Suprapubic skin (tissue), 4 donors: ENCODE measurements at regions not wholly inside any gene's neighbourhood (a gene's known extent, or its start where the extent isn't known, plus 50 kb on each side); places are given as distances from the start of the nearest gene placed in this dataset.

ENCODE experiments used
- DNase-seq, 2 donors: peaks; one replicate each; pipeline ENCODE4 v3.0.0-alpha.2; 2019; ENCODE audit warnings: low spot score in 2 of 2
- H3K27ac ChIP-seq: fragments of 200-600 bp; sonication (generic); one replicate; pipeline ENCODE4 v1.5.1; 2019
- H3K27me3 ChIP-seq: fragments of 200-600 bp; sonication (generic); one replicate; pipeline ENCODE4 v1.5.1; 2019
- H3K36me3 ChIP-seq: fragments of 200-600 bp; sonication (generic); one replicate; pipeline ENCODE4 v1.5.1; 2019
- H3K4me1 ChIP-seq: fragments of 200-600 bp; sonication (generic); one replicate; pipeline ENCODE4 v1.5.1; 2019
- H3K4me3 ChIP-seq: fragments of 200-600 bp; sonication (generic); one replicate; pipeline ENCODE4 v1.5.1; 2019; ENCODE audit warnings: mild to moderate bottlenecking
- H3K9me3 ChIP-seq: fragments of 200-600 bp; sonication (generic); one replicate; pipeline ENCODE4 v1.5.1; 2019
- EP300 ChIP-seq: sonication (generic); formaldehyde crosslinking; IDR thresholded peaks from one replicate; pipeline ENCODE4 v1.6.1; 2017; ENCODE audit warnings: antibody characterized with exemption
- POLR2A ChIP-seq, 2 donors: fragments of 450-650 bp; IDR thresholded peaks; one replicate each; pipeline ENCODE4 v1.6.1; 2017; ENCODE audit warnings: antibody characterized with exemption in 2 of 2, mild to moderate bottlenecking in 2 of 2, moderate library complexity in 2 of 2
- POLR2AphosphoS5 ChIP-seq, 3 donors: sonication (generic); formaldehyde crosslinking; IDR thresholded peaks; one replicate each; pipeline ENCODE4 v1.6.1; 2017; ENCODE audit warnings: antibody characterized with exemption in 3 of 3
- WGBS: methylation state at CpG from one replicate; pipeline ENCODE4 v1.1.5; 2018; 5-methylcytosine and 5-hydroxymethylcytosine counted together
- TF ChIP-seq, protein P1 (sequence below), 2 donors: fragments of 200-600 bp in 1 of 2; fragments of 450-650 bp in 1 of 2; sonication (generic) in 1 of 2; IDR thresholded peaks; one replicate each; pipeline ENCODE4 v1.5.1; 2016 to 2019; ENCODE audit warnings: antibody characterized with exemption in 2 of 2, mild to moderate bottlenecking in 1 of 2, moderate library complexity in 1 of 2

DNA sequence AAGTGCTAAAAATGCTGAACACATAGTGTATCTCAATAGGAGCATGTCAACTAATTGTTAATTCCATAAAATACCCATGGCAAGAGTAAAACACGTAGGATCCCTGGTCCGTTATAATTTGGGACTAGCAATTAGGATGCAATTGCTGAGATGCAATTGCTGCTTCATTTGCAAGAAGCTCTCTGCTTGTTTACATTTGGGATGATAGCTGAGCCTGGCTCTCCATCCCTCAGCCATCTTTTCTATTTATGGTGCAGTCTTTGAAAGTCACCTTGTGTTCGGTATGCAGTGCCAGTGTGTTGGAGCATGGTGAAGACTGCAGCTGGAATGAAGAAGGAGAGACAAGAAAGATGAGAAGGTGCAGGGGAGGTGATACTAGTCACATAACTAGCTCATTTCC, 191.3 kb downstream of the SNX10 start:
- H3K4me3 ChIP-seq, result no peak overlapping the region
- no peaks in the 10 kb centered on the region for H3K36me3 ChIP-seq
- DNase-seq, result no peak
- no peak overlapping the region for H3K27ac ChIP-seq
- WGBS, result 95% methylated on average over 3 of the region's 3 CpGs
- TF ChIP-seq POLR2AphosphoS5 (IDR thresholded peaks at IDR 0.05) (no peak), POLR2A (IDR thresholded peaks at IDR 0.05) (no peak), EP300 (no peak)
- TF ChIP-seq, protein P1, sequence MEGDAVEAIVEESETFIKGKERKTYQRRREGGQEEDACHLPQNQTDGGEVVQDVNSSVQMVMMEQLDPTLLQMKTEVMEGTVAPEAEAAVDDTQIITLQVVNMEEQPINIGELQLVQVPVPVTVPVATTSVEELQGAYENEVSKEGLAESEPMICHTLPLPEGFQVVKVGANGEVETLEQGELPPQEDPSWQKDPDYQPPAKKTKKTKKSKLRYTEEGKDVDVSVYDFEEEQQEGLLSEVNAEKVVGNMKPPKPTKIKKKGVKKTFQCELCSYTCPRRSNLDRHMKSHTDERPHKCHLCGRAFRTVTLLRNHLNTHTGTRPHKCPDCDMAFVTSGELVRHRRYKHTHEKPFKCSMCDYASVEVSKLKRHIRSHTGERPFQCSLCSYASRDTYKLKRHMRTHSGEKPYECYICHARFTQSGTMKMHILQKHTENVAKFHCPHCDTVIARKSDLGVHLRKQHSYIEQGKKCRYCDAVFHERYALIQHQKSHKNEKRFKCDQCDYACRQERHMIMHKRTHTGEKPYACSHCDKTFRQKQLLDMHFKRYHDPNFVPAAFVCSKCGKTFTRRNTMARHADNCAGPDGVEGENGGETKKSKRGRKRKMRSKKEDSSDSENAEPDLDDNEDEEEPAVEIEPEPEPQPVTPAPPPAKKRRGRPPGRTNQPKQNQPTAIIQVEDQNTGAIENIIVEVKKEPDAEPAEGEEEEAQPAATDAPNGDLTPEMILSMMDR (IDR thresholded peaks at IDR 0.05), result no peak
- H3K4me1 ChIP-seq, result no peaks in the 10 kb centered on the region
- H3K9me3 ChIP-seq, result no peaks in the 10 kb centered on the region
- no peaks in the 10 kb centered on the region for H3K27me3 ChIP-seq

GRCh38 chr7:26483843-26484242, 192.2 kb downstream of the SNX10 start:
- no peaks in the 10 kb centered on the region for H3K36me3 ChIP-seq
- no peak overlapping the region for H3K27ac ChIP-seq
- no peaks in the 10 kb centered on the region for H3K9me3 ChIP-seq
- H3K4me1 ChIP-seq, result no peaks in the 10 kb centered on the region
- 87% methylated on average over 5 of the region's 5 CpGs for WGBS
- no peak overlapping the region for H3K4me3 ChIP-seq
- no peaks in the 10 kb centered on the region for H3K27me3 ChIP-seq
- no peak for DNase-seq
- TF ChIP-seq EP300 (no peak), POLR2A (IDR thresholded peaks at IDR 0.05) (no peak)
- TF ChIP-seq, protein P1 (IDR thresholded peaks at IDR 0.05), result no peak

GRCh38 chr7:26485367-26485934, 193.8 kb downstream of the SNX10 start:
- no peaks in the 10 kb centered on the region for H3K36me3 ChIP-seq
- TF ChIP-seq EP300, result no peak
- no peak for TF ChIP-seq POLR2A (IDR thresholded peaks at IDR 0.05)
- TF ChIP-seq POLR2AphosphoS5 (IDR thresholded peaks at IDR 0.05), result no peak
- TF ChIP-seq, protein P1 (IDR thresholded peaks at IDR 0.05), result no peak
- no peaks in the 10 kb centered on the region for H3K9me3 ChIP-seq
- 56% methylated on average over 6 of the region's 6 CpGs for WGBS
- H3K4me3 ChIP-seq, result no peak overlapping the region
- DNase-seq, result no peak
- H3K4me1 ChIP-seq, result peaks cover 4% of the 10 kb centered on the region
- no peaks in the 10 kb centered on the region for H3K27me3 ChIP-seq
- H3K27ac ChIP-seq, result no peak overlapping the region

- H3K4me1 ChIP-seq, result peaks cover 11% of the 10 kb centered on the region
- H3K4me3 ChIP-seq, result no peak overlapping the region
- H3K27ac ChIP-seq, result no peak overlapping the region
- H3K36me3 ChIP-seq, result no peaks in the 10 kb centered on the region
- no peaks in the 10 kb centered on the region for H3K27me3 ChIP-seq
- 86% methylated on average over 8 of the region's 8 CpGs for WGBS
- DNase-seq, result no peak
- H3K9me3 ChIP-seq, result no peaks in the 10 kb centered on the region
- no peak for TF ChIP-seq EP300
- no peak for TF ChIP-seq POLR2AphosphoS5 (IDR thresholded peaks at IDR 0.05)
- TF ChIP-seq, protein P1 (IDR thresholded peaks at IDR 0.05), result no peak
- TF ChIP-seq POLR2A (IDR thresholded peaks at IDR 0.05), result no peak
Measured at GRCh38 chr7:26486153-26486552, 194.5 kb downstream of the SNX10 start.

GRCh38 chr7:26487780-26488515, 196.3 kb downstream of the SNX10 start:
- 92% methylated on average over 4 of the region's 5 CpGs for WGBS
- Histone ChIP-seq H3K27ac (no peak overlapping the region), H3K4me1 (peaks cover 14% of the 10 kb centered on the region), H3K4me3 (no peak overlapping the region), H3K36me3 (no peaks in the 10 kb centered on the region), H3K27me3 (no peaks in the 10 kb centered on the region), H3K9me3 (no peaks in the 10 kb centered on the region)
- DNase-seq, result no peak
- TF ChIP-seq POLR2A (IDR thresholded peaks at IDR 0.05), result no peak
- TF ChIP-seq, protein P1 (IDR thresholded peaks at IDR 0.05), result no peak
- TF ChIP-seq EP300, result no peak
- TF ChIP-seq POLR2AphosphoS5 (IDR thresholded peaks at IDR 0.05), result no peak
